H1 (cell line): ENCODE measurements at regions not wholly inside any gene's neighbourhood (a gene's known extent, or its start where the extent isn't known, plus 50 kb on each side); places are given as distances from the start of the nearest gene placed in this dataset.

Experiments
- BACH1 ChIP-seq: IDR thresholded peaks from 2 replicates; pipeline ENCODE4 v1.6.1; 2012; ENCODE audit warnings: low read length, improper control_type of control experiment
- CTCF ChIP-seq, 3 experiments: IDR thresholded peaks; 1 replicate in 2 of 3; 2 replicates in 1 of 3; pipeline versions ENCODE4 v1.5.1 to v1.6.1; 2011; ENCODE audit warnings: low read length in 3 of 3, mild to moderate bottlenecking in 3 of 3, inconsistent platforms in 2 of 3, low read depth in 1 of 3, moderate library complexity in 1 of 3; ENCODE audit not compliant: insufficient read depth in 1 of 3; ENCODE audit errors: control extremely low read depth in 1 of 3
- EP300 ChIP-seq, 2 experiments: IDR thresholded peaks; 1 replicate in 1 of 2; 2 replicates in 1 of 2; pipeline ENCODE4 v1.6.1; 2011 to 2012; ENCODE audit warnings: low read depth in 2 of 2, low read length in 2 of 2, mild to moderate bottlenecking in 2 of 2, borderline replicate concordance in 1 of 2, inconsistent platforms in 1 of 2, moderate library complexity in 1 of 2
- JUN ChIP-seq: IDR thresholded peaks from 2 replicates; pipeline ENCODE4 v1.6.1; 2011; ENCODE audit warnings: low read depth, mild to moderate bottlenecking, improper control_type of control experiment, low read length
- RNF2 ChIP-seq: fragments of 200-900, 300-1000 bp; sonication (generic); IDR thresholded peaks from 2 replicates; pipeline ENCODE4 v1.7.1; 2016; ENCODE audit warnings: borderline replicate concordance, low read depth, mild to moderate bottlenecking, antibody characterized with exemption, low read length; ENCODE audit not compliant: poor library complexity, severe bottlenecking; ENCODE audit errors: missing control alignments
- RXRA ChIP-seq: IDR thresholded peaks from 2 replicates; pipeline ENCODE4 v1.6.1; 2011; ENCODE audit warnings: low read depth, mild to moderate bottlenecking, low read length, moderate library complexity; ENCODE audit not compliant: insufficient read depth

GRCh38 chr6:42502990-42503389 is 51.3 kb upstream of the TRERF1 start:
- TF ChIP-seq CTCF (IDR thresholded peaks at IDR 0.05; ENCODE audit: control extremely low read depth in 1 of 3, insufficient read depth in 1 of 3, low read depth in 1 of 3, low read length in 3 of 3): no peak
- no peak for TF ChIP-seq RXRA
- no peak for TF ChIP-seq EP300 (IDR thresholded peaks at IDR 0.05; ENCODE audit: borderline replicate concordance in 1 of 2, low read depth in 2 of 2, low read length in 2 of 2)
- TF ChIP-seq RNF2: no peak
- TF ChIP-seq JUN: no peak
- TF ChIP-seq BACH1: no peak
